K562 (cell line): ENCODE measurements at regions not wholly inside any gene's neighbourhood (a gene's known extent, or its start where the extent isn't known, plus 50 kb on each side); places are given as distances from the start of the nearest gene placed in this dataset.

Source experiments
- ATAC-seq: fragments of 200-7000 bp; cut with Tn5 transposase; 3 replicates; pipeline ENCODE4 v1.9.1; 2020; ENCODE audit warnings: moderate library complexity
- BruUV-seq: library from RNA; stranded (reverse); fragments of 400-500 nt; replicated peaks from 2 replicates; lab custom pipeline; 2021; lab: Mats Ljungman, UMichigan
- CTCF ChIA-PET: fragments of 300-600 bp; formaldehyde crosslinking; extraction: SDS; loops from one replicate; lab custom pipeline; 2021; ENCODE audit warnings: low intra/inter-chr PET ratio; lab: Yijun Ruan, JAX
- POLR2A ChIA-PET: fragments of 300-600, 350-650 bp; sonication (Branson Sonifier 250); formaldehyde crosslinking; extraction: SDS; loops from one replicate; lab custom pipeline; 2021; ENCODE audit warnings: antibody characterized with exemption, inconsistent platforms; lab: Yijun Ruan, JAX
- DNase-seq, 4 experiments: peaks; one replicate each; pipeline versions ENCODE4 v3.0.0 to v3.0.0-alpha.2; 2011 to 2018; ENCODE audit warnings: low spot score in 3 of 4, mixed read lengths in 3 of 4; ENCODE audit errors: extremely low read depth in 1 of 4
- FAIRE-seq: peaks from 2 replicates; lab custom pipeline; 2011; peaks lifted over from hg19 to GRCh38; lab: Jason Lieb, UNC
- H2AFZ ChIP-seq: 2 replicates; pipeline ENCODE4 v1.6.0; 2011; ENCODE audit warnings: low read depth, low read length, control low read depth, inconsistent platforms
- H3K27ac ChIP-seq: fragments of 200-600 bp; 3 replicates; pipeline ENCODE4 v1.8.0; 2011; ENCODE audit warnings: low read depth, mild to moderate bottlenecking, control low read depth, inconsistent platforms, low read length, moderate library complexity, mixed read lengths; ENCODE audit errors: extremely low read depth
- H3K27me3 ChIP-seq, 2 experiments: fragments of 300-600 bp in 1 of 2; 2 replicates in 1 of 2; 3 replicates in 1 of 2; pipeline versions ENCODE4 v1.6.0 to v1.8.0; 2011; ENCODE audit warnings: inconsistent platforms in 2 of 2, low read length in 2 of 2, mild to moderate bottlenecking in 1 of 2, mixed read lengths in 1 of 2, moderate library complexity in 1 of 2; ENCODE audit not compliant: control insufficient read depth in 2 of 2, insufficient read depth in 2 of 2
- H3K36me3 ChIP-seq: fragments of 300-600 bp; 3 replicates; pipeline ENCODE4 v1.8.0; 2011; ENCODE audit warnings: mild to moderate bottlenecking, low read length, inconsistent platforms; ENCODE audit not compliant: control insufficient read depth, insufficient read depth
- H3K4me1 ChIP-seq, 2 experiments: fragments of 200-600 bp in 1 of 2; replicated peaks in 1 of 2; 2 replicates in 1 of 2; 3 replicates in 1 of 2; pipeline versions ENCODE4 v1.5.1 to v1.8.0; 2011; ENCODE audit warnings: inconsistent platforms in 2 of 2, low read length in 2 of 2, mild to moderate bottlenecking in 1 of 2, mixed read lengths in 1 of 2, moderate library complexity in 1 of 2; ENCODE audit not compliant: control insufficient read depth in 2 of 2, insufficient read depth in 2 of 2
- H3K4me2 ChIP-seq: 2 replicates; pipeline ENCODE4 v1.6.1; 2011; ENCODE audit warnings: low read length, control low read depth, inconsistent platforms, mixed read lengths; ENCODE audit not compliant: insufficient read depth
- H3K4me3 ChIP-seq: fragments of 200-600 bp; sonication (generic), shearing (Covaris generic); 2 replicates; pipeline ENCODE4 v1.5.1; 2016; ENCODE audit warnings: control low read depth, inconsistent platforms
- H3K79me2 ChIP-seq: fragments of 200-600 bp; 3 replicates; pipeline ENCODE4 v1.8.0; 2011; ENCODE audit warnings: low read length, inconsistent platforms; ENCODE audit not compliant: control insufficient read depth, insufficient read depth
- H3K9ac ChIP-seq, 2 experiments: 2 replicates each; pipeline versions ENCODE4 v1.6.0 to v1.6.1; 2011; ENCODE audit warnings: low read depth in 2 of 2, low read length in 2 of 2, control low read depth in 1 of 2, inconsistent platforms in 1 of 2, mild to moderate bottlenecking in 1 of 2, mixed read lengths in 1 of 2; ENCODE audit not compliant: insufficient read depth in 1 of 2
- H3K9me1 ChIP-seq: one replicate; pipeline ENCODE4 v1.6.0; 2011; ENCODE audit warnings: inconsistent platforms, mild to moderate bottlenecking, low read length, moderate library complexity; ENCODE audit not compliant: control insufficient read depth, insufficient read depth
- H3K9me3 ChIP-seq: replicated peaks from 2 replicates; pipeline ENCODE4 v1.5.1; 2011; ENCODE audit warnings: low read depth, low read length, inconsistent platforms; ENCODE audit not compliant: control insufficient read depth, insufficient read depth
- H4K20me1 ChIP-seq: replicated peaks from 2 replicates; pipeline ENCODE4 v1.6.1; 2011; ENCODE audit warnings: low read length, inconsistent platforms, mixed read lengths; ENCODE audit not compliant: control insufficient read depth, insufficient read depth
- CBFA2T3 ChIP-seq: fragments of 450-650 bp; IDR thresholded peaks from 2 replicates; pipeline ENCODE4 v1.6.1; 2017
- CEBPB ChIP-seq: fragments of 450-650 bp; IDR thresholded peaks from 2 replicates; pipeline ENCODE4 v1.6.1; 2016; ENCODE audit warnings: missing genetic modification characterization, missing compliant biosample characterization
- CHCHD3 ChIP-seq: fragments of 250-450 bp; sonication (Bioruptor Pico); IDR thresholded peaks from 2 replicates; pipeline ENCODE4 v2.1.2; 2022; ENCODE audit warnings: mild to moderate bottlenecking
- ELF4 ChIP-seq: fragments of 450-650 bp; formaldehyde crosslinking; IDR thresholded peaks from 2 replicates; pipeline ENCODE4 v1.4.0; 2022; ENCODE audit warnings: missing genetic modification characterization
- LEF1 ChIP-seq: fragments of 450-650 bp; IDR thresholded peaks from 2 replicates; pipeline ENCODE4 v1.6.1; 2016; ENCODE audit warnings: mild to moderate bottlenecking
- MIER1 ChIP-seq: fragments of 450-650 bp; IDR thresholded peaks from 2 replicates; pipeline ENCODE4 v1.6.1; 2016; ENCODE audit warnings: antibody characterized with exemption, mild to moderate bottlenecking, low read depth
- NFXL1 ChIP-seq: fragments of 450-650 bp; formaldehyde crosslinking; IDR thresholded peaks from 2 replicates; pipeline ENCODE4 v1.4.0; 2021; ENCODE audit warnings: mild to moderate bottlenecking
- NR2C1 ChIP-seq, 2 experiments: fragments of 450-650 bp; IDR thresholded peaks; 2 replicates each; pipeline ENCODE4 v1.6.1; 2017; ENCODE audit warnings: mild to moderate bottlenecking in 2 of 2, antibody characterized with exemption in 1 of 2, inconsistent platforms in 1 of 2, missing compliant biosample characterization in 1 of 2, missing genetic modification characterization in 1 of 2
- PML ChIP-seq: IDR thresholded peaks from 2 replicates; pipeline ENCODE4 v1.6.1; 2012; ENCODE audit warnings: low read length, inconsistent platforms
- POLR2A ChIP-seq: fragments of 450-650 bp; conservative IDR thresholded peaks from 2 replicates; pipeline ENCODE4 v1.6.1; 2016
- PTRF ChIP-seq: fragments of 450-650 bp; IDR thresholded peaks from 2 replicates; pipeline ENCODE4 v1.6.1; 2016; ENCODE audit warnings: mild to moderate bottlenecking, missing genetic modification characterization, missing compliant biosample characterization
- SMARCA4 ChIP-seq: fragments of 450-650 bp; IDR thresholded peaks from 2 replicates; pipeline ENCODE4 v1.6.1; 2016
- STAT5B ChIP-seq: fragments of 250-450 bp; sonication (Bioruptor Pico); IDR thresholded peaks from 2 replicates; pipeline ENCODE4 v1.8.0; 2021; ENCODE audit warnings: mild to moderate bottlenecking, inconsistent platforms
- WGBS: fragments of 100-300 bp; shearing (Covaris generic); methylation state at CpG from one replicate; pipeline ENCODE4 v1.1.6; 2016; ENCODE audit warnings: low coverage, mixed read lengths; ENCODE audit not compliant: insufficient coverage; ENCODE audit errors: missing lambda C conversion rate; 5-methylcytosine and 5-hydroxymethylcytosine counted together
- in situ Hi-C: fragments of 300-500 bp; cut with MboI; formaldehyde crosslinking; loops from 4 replicates; pipeline ENCODE4 v1.15.0; 2018; ENCODE audit warnings: inconsistent platforms, mixed read lengths
- intact Hi-C: fragments of 100-400 bp; cut with micrococcal nuclease; formaldehyde crosslinking; loops from 2 replicates; pipeline ENCODE4 v1.14.2; 2022
- TF ChIP-seq, protein P1 (sequence below): fragments of 450-650 bp; conservative IDR thresholded peaks from 2 replicates; pipeline ENCODE4 v1.6.1; 2016; ENCODE audit warnings: missing genetic modification characterization, low read depth, mild to moderate bottlenecking, missing compliant biosample characterization, moderate library complexity
- TF ChIP-seq, protein P2 (sequence below): fragments of 250-450 bp; sonication (Bioruptor Pico); IDR thresholded peaks from 2 replicates; pipeline ENCODE4 v1.4.0; 2020; ENCODE audit warnings: mild to moderate bottlenecking
- TF ChIP-seq, protein P3 (sequence below): fragments of 250-450 bp; sonication (Bioruptor Pico); IDR thresholded peaks from 2 replicates; pipeline ENCODE4 v1.4.0; 2020; ENCODE audit warnings: mild to moderate bottlenecking, moderate library complexity

DNA sequence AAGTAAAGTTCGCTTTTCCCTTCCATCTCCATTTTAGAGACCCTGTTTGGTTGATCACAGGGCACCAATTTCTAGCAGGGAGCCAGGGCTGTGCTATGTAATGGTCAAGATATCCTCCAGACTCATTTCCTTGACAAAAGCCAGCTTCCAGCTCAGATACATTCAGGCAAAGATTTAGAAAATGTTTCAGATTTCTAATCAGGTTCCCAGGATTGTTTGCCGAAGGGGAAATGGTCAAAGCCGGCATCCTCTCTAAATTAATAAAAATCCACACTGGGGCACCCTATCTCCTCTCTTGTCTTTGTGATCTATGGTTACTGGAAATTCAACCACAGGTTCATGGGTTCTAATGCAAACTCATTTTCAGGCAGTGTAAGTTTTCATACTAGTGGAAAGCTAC is 686.8 kb upstream of the KIF2B start:
- 0% methylated on average over 3 of the region's 3 CpGs for WGBS
- FAIRE-seq (no peak), ATAC-seq (no peak), DNase-seq (no peak)
- intact Hi-C loops (no loop called here), in situ Hi-C loops (no loop called here)
- Histone ChIP-seq H3K9me1 (no peaks in the 10 kb centered on the region), H4K20me1 (no peaks in the 10 kb centered on the region), H3K4me2 (no peak overlapping the region), H3K79me2 (no peaks in the 10 kb centered on the region), H3K4me1 (no peaks in the 10 kb centered on the region), H3K4me3 (no peak overlapping the region), H3K36me3 (no peaks in the 10 kb centered on the region), H3K27ac (no peak overlapping the region), H2AFZ (no peak overlapping the region), H3K9me3 (no peaks in the 10 kb centered on the region; the same call in none of the 2 replicates), H3K27me3 (no peaks in the 10 kb centered on the region), H3K9ac (no peak overlapping the region)
- BruUV-seq = no TSS peak
- POLR2A ChIA-PET = no interaction called here
- TF ChIP-seq CHCHD3 (CRISPR knock-in tag) = no peak
- CTCF ChIA-PET = no interaction called here

DNA sequence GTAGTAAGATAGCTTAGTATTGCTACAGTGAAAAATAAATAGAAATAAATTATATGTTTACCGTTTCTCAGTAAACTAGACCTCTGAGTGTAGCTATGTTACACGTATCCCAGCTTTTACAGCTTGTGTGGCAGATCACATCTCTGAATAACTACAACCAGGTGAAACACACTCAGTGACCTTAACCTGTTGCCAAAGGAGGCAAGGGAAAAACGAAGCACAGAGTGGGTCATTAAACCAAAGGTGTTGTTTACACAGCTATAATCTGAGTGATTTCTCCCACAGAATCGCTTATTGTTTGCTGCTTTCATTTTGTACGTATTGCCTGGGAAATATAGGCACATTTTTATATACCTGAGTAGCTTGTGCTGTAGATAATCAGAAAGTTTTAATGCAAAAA is 688.2 kb upstream of the KIF2B start:
- Histone ChIP-seq H3K9ac (no peak overlapping the region), H3K4me1 (no peaks in the 10 kb centered on the region), H3K27me3 (no peaks in the 10 kb centered on the region), H3K9me1 (no peaks in the 10 kb centered on the region), H3K36me3 (no peaks in the 10 kb centered on the region), H2AFZ (no peak overlapping the region), H4K20me1 (no peaks in the 10 kb centered on the region), H3K27ac (no peak overlapping the region), H3K4me3 (no peak overlapping the region), H3K4me2 (no peak overlapping the region), H3K9me3 (no peaks in the 10 kb centered on the region; the same call in none of the 2 replicates), H3K79me2 (no peaks in the 10 kb centered on the region)
- intact Hi-C loops = no loop called here
- POLR2A ChIA-PET = no interaction called here
- 0% methylated on average over 5 of the region's 5 CpGs for WGBS
- no peak for FAIRE-seq
- in situ Hi-C loops = no loop called here
- no peak for ATAC-seq
- no TSS peak for BruUV-seq
- DNase-seq = no peak
- CTCF ChIA-PET = no interaction called here
- no peak for TF ChIP-seq PML
- no peak for TF ChIP-seq POLR2A
- no peak for TF ChIP-seq STAT5B (CRISPR knock-in tag)
- TF ChIP-seq LEF1 = no peak
- TF ChIP-seq SMARCA4 = no peak
- no peak for TF ChIP-seq NFXL1 (CRISPR knock-in tag)
- TF ChIP-seq CEBPB (tag) = no peak
- no peak for TF ChIP-seq ELF4 (CRISPR knock-in tag)
- no peak for TF ChIP-seq NR2C1 (IDR thresholded peaks at IDR 0.05)
- no peak for TF ChIP-seq NR2C1 (tag; IDR thresholded peaks at IDR 0.05)
- no peak for TF ChIP-seq PTRF (tag)
- TF ChIP-seq MIER1 = no peak
- TF ChIP-seq, protein P1, sequence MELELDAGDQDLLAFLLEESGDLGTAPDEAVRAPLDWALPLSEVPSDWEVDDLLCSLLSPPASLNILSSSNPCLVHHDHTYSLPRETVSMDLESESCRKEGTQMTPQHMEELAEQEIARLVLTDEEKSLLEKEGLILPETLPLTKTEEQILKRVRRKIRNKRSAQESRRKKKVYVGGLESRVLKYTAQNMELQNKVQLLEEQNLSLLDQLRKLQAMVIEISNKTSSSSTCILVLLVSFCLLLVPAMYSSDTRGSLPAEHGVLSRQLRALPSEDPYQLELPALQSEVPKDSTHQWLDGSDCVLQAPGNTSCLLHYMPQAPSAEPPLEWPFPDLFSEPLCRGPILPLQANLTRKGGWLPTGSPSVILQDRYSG = no peak
- no peak for TF ChIP-seq CBFA2T3
- TF ChIP-seq, protein P2, sequence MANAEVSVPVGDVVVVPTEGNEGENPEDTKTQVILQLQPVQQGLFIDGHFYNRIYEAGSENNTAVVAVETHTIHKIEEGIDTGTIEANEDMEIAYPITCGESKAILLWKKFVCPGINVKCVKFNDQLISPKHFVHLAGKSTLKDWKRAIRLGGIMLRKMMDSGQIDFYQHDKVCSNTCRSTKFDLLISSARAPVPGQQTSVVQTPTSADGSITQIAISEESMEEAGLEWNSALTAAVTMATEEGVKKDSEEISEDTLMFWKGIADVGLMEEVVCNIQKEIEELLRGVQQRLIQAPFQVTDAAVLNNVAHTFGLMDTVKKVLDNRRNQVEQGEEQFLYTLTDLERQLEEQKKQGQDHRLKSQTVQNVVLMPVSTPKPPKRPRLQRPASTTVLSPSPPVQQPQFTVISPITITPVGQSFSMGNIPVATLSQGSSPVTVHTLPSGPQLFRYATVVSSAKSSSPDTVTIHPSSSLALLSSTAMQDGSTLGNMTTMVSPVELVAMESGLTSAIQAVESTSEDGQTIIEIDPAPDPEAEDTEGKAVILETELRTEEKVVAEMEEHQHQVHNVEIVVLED = no peak
- TF ChIP-seq, protein P3, sequence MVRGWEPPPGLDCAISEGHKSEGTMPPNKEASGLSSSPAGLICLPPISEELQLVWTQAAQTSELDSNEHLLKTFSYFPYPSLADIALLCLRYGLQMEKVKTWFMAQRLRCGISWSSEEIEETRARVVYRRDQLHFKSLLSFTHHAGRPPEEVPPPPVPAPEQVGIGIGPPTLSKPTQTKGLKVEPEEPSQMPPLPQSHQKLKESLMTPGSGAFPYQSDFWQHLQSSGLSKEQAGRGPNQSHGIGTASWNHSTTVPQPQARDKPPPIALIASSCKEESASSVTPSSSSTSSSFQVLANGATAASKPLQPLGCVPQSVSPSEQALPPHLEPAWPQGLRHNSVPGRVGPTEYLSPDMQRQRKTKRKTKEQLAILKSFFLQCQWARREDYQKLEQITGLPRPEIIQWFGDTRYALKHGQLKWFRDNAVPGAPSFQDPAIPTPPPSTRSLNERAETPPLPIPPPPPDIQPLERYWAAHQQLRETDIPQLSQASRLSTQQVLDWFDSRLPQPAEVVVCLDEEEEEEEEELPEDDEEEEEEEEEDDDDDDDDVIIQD (CRISPR knock-in tag) = no peak
